Activated CD4-positive, alpha-beta memory T cell treated with anti-CD3 and anti-CD28 coated beads, Interleukin-2, amount 10 ng/mL, durations not matched to agents 7 days and 5 days (primary cell): ENCODE measurements at regions not wholly inside any gene's neighbourhood (a gene's known extent, or its start where the extent isn't known, plus 50 kb on each side); places are given as distances from the start of the nearest gene placed in this dataset.
"Not testable (repeated sequence)": the region's sequence is repeated elsewhere in the genome, so short reads cannot be mapped to it uniquely, and the experiment has no call there.

Experiments
- CTCF ChIA-PET: fragments of 350-600 bp; sonication (Branson Sonifier 250); formaldehyde crosslinking; loops from one replicate; lab custom pipeline; 2021; ENCODE audit warnings: antibody characterized with exemption, inconsistent platforms; lab: Charles Lee
- POLR2A ChIA-PET: fragments of 350-600 bp; sonication (Branson Sonifier 250); formaldehyde crosslinking; loops from one replicate; lab custom pipeline; 2021; ENCODE audit warnings: antibody characterized with exemption; lab: Charles Lee
- DNase-seq: peaks from one replicate; pipeline ENCODE4 v3.0.0-alpha.2; 2020
- H3K27ac Mint-ChIP-seq: one replicate; pipeline ENCODE4 v1.8.0; 2021; ENCODE audit warnings: mild to moderate bottlenecking, mixed read lengths
- H3K27me3 Mint-ChIP-seq: one replicate; pipeline ENCODE4 v1.8.0; 2021; ENCODE audit warnings: mixed read lengths
- H3K36me3 Mint-ChIP-seq: one replicate; pipeline ENCODE4 v1.8.0; 2021; ENCODE audit warnings: low read depth, mixed read lengths
- H3K4me1 Mint-ChIP-seq: one replicate; pipeline ENCODE4 v1.8.0; 2021; ENCODE audit warnings: mixed read lengths
- H3K4me3 Mint-ChIP-seq: one replicate; pipeline ENCODE4 v1.8.0; 2021; ENCODE audit warnings: mild to moderate bottlenecking, mixed read lengths
- H3K9me3 Mint-ChIP-seq: one replicate; pipeline ENCODE4 v1.8.0; 2021; ENCODE audit warnings: mixed read lengths

- Mint-ChIP-seq H3K4me1 (no peaks in the 10 kb centered on the region), H3K27ac (no peak overlapping the region), H3K27me3 (peaks cover 19% of the 10 kb centered on the region), H3K9me3 (no peaks in the 10 kb centered on the region), H3K4me3 (no peak overlapping the region), H3K36me3 (no peaks in the 10 kb centered on the region)
- ChIA-PET POLR2A (no interaction called here), CTCF (no interaction called here)
- DNase-seq, result no peak
Observed at GRCh38 chr18:77329651-77330050, 80.0 kb downstream of the GALR1 start.

GRCh38 chr18:77334876-77335275 is 85.2 kb downstream of the GALR1 start:
- ChIA-PET CTCF (no interaction called here), POLR2A (no interaction called here)
- no peaks in the 10 kb centered on the region for H3K9me3 Mint-ChIP-seq
- no peaks in the 10 kb centered on the region for H3K36me3 Mint-ChIP-seq
- no peaks in the 10 kb centered on the region for H3K4me1 Mint-ChIP-seq
- H3K27ac Mint-ChIP-seq, result no peak overlapping the region
- peaks cover 20% of the 10 kb centered on the region for H3K27me3 Mint-ChIP-seq
- no peak for DNase-seq
- H3K4me3 Mint-ChIP-seq, result no peak overlapping the region

GRCh38 chr18:77337604-77338003 is 88.0 kb downstream of the GALR1 start:
- POLR2A ChIA-PET, result no interaction called here
- Mint-ChIP-seq H3K9me3 (no peaks in the 10 kb centered on the region), H3K4me1 (no peaks in the 10 kb centered on the region), H3K27ac (no peak overlapping the region), H3K4me3 (no peak overlapping the region), H3K27me3 (peaks cover 8% of the 10 kb centered on the region), H3K36me3 (no peaks in the 10 kb centered on the region)
- CTCF ChIA-PET, result no interaction called here
- DNase-seq, result no peak

- Mint-ChIP-seq H3K27ac (no peak overlapping the region), H3K4me3 (no peak overlapping the region), H3K9me3 (no peaks in the 10 kb centered on the region), H3K36me3 (no peaks in the 10 kb centered on the region), H3K4me1 (no peaks in the 10 kb centered on the region), H3K27me3 (peaks cover 6% of the 10 kb centered on the region)
- ChIA-PET POLR2A (no interaction called here), CTCF (no interaction called here)
- DNase-seq, result no peak
Observed at GRCh38 chr18:77339093-77339492, 89.4 kb downstream of the GALR1 start.

- Mint-ChIP-seq H3K27ac (no peak overlapping the region), H3K27me3 (peaks cover 5% of the 10 kb centered on the region), H3K36me3 (no peaks in the 10 kb centered on the region), H3K9me3 (no peaks in the 10 kb centered on the region), H3K4me1 (no peaks in the 10 kb centered on the region), H3K4me3 (no peak overlapping the region)
- no peak for DNase-seq
- ChIA-PET CTCF (no interaction called here), POLR2A (no interaction called here)
Observed at GRCh38 chr18:77339623-77340022, 90.0 kb downstream of the GALR1 start.

- H3K27me3 Mint-ChIP-seq, result peaks cover 5% of the 10 kb centered on the region
- H3K9me3 Mint-ChIP-seq, result no peaks in the 10 kb centered on the region
- POLR2A ChIA-PET, result no interaction called here
- H3K4me1 Mint-ChIP-seq, result no peaks in the 10 kb centered on the region
- no peaks in the 10 kb centered on the region for H3K36me3 Mint-ChIP-seq
- no peak for DNase-seq
- no peak overlapping the region for H3K27ac Mint-ChIP-seq
- CTCF ChIA-PET, result no interaction called here
- H3K4me3 Mint-ChIP-seq, result no peak overlapping the region
Observed at GRCh38 chr18:77340815-77341214, 91.2 kb downstream of the GALR1 start.

- no peaks in the 10 kb centered on the region for H3K9me3 Mint-ChIP-seq
- H3K36me3 Mint-ChIP-seq, result no peaks in the 10 kb centered on the region
- no peak overlapping the region for H3K4me3 Mint-ChIP-seq
- no peak for DNase-seq
- H3K27ac Mint-ChIP-seq, result no peak overlapping the region
- no peaks in the 10 kb centered on the region for H3K4me1 Mint-ChIP-seq
- CTCF ChIA-PET, result no interaction called here
- H3K27me3 Mint-ChIP-seq, result peaks cover 5% of the 10 kb centered on the region
- POLR2A ChIA-PET, result no interaction called here
Observed at GRCh38 chr18:77341527-77342325, 92.1 kb downstream of the GALR1 start.

GRCh38 chr18:77342736-77343135 is 93.1 kb downstream of the GALR1 start:
- DNase-seq, result no peak
- no peaks in the 10 kb centered on the region for H3K9me3 Mint-ChIP-seq
- no peaks in the 10 kb centered on the region for H3K4me1 Mint-ChIP-seq
- H3K36me3 Mint-ChIP-seq, result no peaks in the 10 kb centered on the region
- H3K27ac Mint-ChIP-seq, result no peak overlapping the region
- H3K4me3 Mint-ChIP-seq, result no peak overlapping the region
- H3K27me3 Mint-ChIP-seq, result peaks cover 6% of the 10 kb centered on the region
- CTCF ChIA-PET, result no interaction called here
- POLR2A ChIA-PET, result no interaction called here

- no peaks in the 10 kb centered on the region for H3K9me3 Mint-ChIP-seq
- H3K4me3 Mint-ChIP-seq, result no peak overlapping the region
- H3K4me1 Mint-ChIP-seq, result no peaks in the 10 kb centered on the region
- H3K27ac Mint-ChIP-seq, result no peak overlapping the region
- ChIA-PET POLR2A (no interaction called here), CTCF (no interaction called here)
- H3K36me3 Mint-ChIP-seq, result no peaks in the 10 kb centered on the region
- peaks cover 8% of the 10 kb centered on the region for H3K27me3 Mint-ChIP-seq
- no peak for DNase-seq
Observed at GRCh38 chr18:77343846-77344510, 94.3 kb downstream of the GALR1 start.

GRCh38 chr18:77344786-77345500 is 95.3 kb downstream of the GALR1 start:
- Mint-ChIP-seq H3K27me3 (peaks cover 8% of the 10 kb centered on the region), H3K27ac (no peak overlapping the region), H3K4me1 (no peaks in the 10 kb centered on the region), H3K4me3 (no peak overlapping the region), H3K9me3 (no peaks in the 10 kb centered on the region), H3K36me3 (no peaks in the 10 kb centered on the region)
- no peak for DNase-seq
- POLR2A ChIA-PET, result no interaction called here
- CTCF ChIA-PET, result no interaction called here

GRCh38 chr18:77346208-77346810 is 96.7 kb downstream of the GALR1 start:
- CTCF ChIA-PET, result no interaction called here

GRCh38 chr18:77353349-77353748 is 103.7 kb downstream of the GALR1 start:
- H3K4me3 Mint-ChIP-seq, POLR2A ChIA-PET, H3K4me1 Mint-ChIP-seq, H3K27ac Mint-ChIP-seq, DNase-seq, H3K9me3 Mint-ChIP-seq, H3K36me3 Mint-ChIP-seq: not testable (repeated sequence)
- peaks cover 18% of the 10 kb centered on the region for H3K27me3 Mint-ChIP-seq
- CTCF ChIA-PET, result interaction anchor here (1.0 kb wide), 1 partner anchor 298 kb away, joined by 3 read pairs; no protein-coding TSS in a partner anchor

More at GRCh38 chr18:77346208-77346810, 96.7 kb downstream of the GALR1 start:
- H3K36me3 Mint-ChIP-seq, result no peaks in the 10 kb centered on the region
- peaks cover 10% of the 10 kb centered on the region for H3K27me3 Mint-ChIP-seq
- no peak overlapping the region for H3K4me3 Mint-ChIP-seq
- DNase-seq, result no peak
- H3K9me3 Mint-ChIP-seq, result no peaks in the 10 kb centered on the region
- H3K4me1 Mint-ChIP-seq, result peaks cover 2% of the 10 kb centered on the region
- POLR2A ChIA-PET, result no interaction called here
- no peak overlapping the region for H3K27ac Mint-ChIP-seq
